HCEC 1CT (cell line): ENCODE measurements at regions not wholly inside any gene's neighbourhood (a gene's known extent, or its start where the extent isn't known, plus 50 kb on each side); places are given as distances from the start of the nearest gene placed in this dataset.
"Not testable (repeated sequence)": the region's sequence is repeated elsewhere in the genome, so short reads cannot be mapped to it uniquely, and the experiment has no call there.

Experiments used
- DNase-seq: peaks from one replicate; pipeline ENCODE4 v3.0.0-alpha.2; 2017

DNA sequence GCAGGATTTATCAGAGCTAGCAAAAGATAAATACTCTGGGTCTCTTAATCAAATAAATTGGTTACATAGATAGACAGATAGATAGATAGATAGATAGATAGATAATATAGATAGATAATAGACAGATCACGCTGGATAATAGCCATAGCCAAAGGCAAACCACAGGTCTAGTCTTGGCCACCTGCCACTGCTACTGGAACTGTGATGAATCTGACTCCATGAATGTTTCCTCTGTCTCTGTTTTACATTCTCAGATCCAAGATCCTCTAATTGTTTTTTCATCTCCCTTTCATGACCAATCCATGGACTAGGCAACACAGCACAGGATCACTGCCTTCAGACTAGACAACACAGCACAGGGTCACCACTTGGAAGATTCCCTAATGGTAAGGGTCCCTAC is 444.7 kb upstream of the NFIA start:
- no peak for DNase-seq

DNA sequence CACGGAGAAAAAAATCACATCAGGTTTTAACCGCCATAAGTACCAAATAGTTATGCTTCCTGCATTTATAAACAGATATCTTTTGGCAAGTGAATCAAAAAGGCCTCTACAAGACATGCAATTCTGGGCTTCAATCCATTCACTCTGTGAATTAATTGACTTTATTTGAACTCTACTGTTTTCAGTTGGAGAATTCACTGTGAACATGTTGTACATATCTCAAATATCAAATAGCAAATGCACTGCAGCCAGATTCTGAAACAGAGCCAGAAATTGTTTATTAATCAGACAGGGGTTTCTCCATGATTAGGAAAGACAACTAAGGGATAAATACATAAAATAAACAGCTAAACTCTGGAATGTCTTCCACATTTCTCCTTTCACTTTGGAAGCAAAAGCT is 445.4 kb upstream of the NFIA start:
- DNase-seq, result no peak

DNA sequence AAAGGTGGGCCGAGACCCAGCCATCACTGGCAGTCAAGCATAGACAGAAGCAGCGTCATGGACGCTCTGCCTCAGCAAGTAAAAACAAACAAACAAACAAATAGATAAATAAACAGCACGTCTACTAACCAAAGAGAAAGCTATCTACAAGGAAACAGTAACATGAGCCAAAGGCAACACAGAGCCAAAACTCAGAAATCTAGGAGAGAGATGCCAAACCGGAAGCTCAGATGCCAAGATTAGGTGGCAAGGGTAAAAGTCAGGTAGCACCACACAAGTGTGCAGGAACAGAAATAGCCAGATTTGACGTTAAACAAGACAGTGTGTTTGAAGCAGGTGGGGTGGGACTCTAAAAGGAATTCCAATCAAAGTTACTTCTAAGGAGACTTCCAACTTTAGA is 448.3 kb upstream of the NFIA start:
- no peak for DNase-seq

DNA sequence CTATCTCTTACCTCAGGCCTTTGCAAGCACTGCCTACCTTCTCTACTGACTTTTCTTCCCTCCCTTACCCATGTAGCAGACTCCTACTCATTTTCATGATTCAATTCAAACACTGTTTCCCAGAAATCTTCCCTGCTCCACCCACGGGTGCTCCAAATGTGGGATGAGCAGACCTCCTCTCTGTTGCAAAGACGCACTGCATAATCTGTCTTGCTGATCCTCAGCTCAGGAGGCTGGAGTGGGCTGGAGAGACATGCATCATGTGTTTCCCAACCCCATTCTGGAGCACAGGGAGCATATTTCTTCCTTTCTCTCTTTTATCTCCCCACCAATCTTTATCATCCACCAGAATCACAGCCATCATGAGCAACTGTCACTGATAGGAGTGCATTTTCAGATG is 459.9 kb upstream of the NFIA start:
- no peak for DNase-seq

DNA sequence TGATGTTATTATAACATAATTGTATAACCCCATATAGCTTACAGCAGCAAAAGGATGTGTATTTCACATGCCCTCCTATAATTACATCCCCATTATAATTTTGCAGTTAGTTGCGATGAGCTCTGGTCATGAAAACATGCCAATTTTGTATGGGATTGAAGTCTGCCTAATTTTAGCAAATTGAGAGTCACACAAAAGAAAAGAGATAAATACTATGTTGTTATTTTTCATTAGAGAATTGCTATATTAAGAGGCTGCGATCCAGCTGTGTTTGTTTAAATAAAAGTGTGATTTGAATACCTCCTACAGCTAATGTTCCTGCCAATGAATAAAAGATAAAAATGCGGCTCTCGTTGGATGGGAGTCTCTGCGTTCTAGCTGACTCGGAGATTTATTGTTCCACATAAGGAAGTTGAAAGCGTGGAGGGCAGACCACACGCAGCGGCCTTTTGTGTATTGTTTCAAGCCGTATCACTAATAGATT is 461.0 kb upstream of the NFIA start:
- DNase-seq, result no peak

DNA sequence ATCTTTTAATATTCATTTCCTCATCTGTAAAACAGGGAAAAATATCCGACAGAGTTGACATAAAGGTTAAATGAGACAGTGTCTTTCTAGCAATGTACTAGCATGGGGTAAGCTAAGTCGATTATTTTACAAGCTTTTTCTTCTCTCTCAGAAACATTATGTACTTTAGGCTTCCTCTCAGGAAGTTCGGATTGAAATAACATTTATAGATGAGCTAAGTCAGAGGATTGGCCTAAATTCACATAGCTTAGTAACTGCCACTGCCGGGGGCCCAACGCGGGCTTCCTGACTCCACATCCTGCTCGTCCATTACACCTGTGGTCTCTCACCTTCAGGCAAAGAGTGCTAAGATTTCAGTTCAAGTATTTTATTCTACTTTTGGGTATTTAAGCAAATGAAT is 462.3 kb upstream of the NFIA start:
- DNase-seq, result no peak

DNA sequence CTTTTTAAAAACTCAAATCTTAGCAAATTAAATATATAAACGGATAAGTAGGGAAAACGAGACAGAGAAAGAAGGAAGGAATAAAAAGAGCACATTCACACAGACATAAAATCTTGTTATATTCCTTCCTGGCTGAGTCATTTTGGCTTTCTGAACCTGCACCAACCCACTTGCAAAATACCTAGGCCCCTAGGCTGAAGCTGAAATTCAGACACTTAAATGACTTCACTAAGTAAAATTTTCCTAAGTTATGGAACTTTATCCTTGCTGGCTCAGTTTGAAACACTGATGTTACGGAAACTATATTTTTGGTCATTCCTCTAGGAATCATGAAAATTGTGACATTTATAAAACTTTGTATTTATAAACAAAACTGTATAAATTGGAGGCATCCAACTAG is 462.8 kb upstream of the NFIA start:
- no peak for DNase-seq

DNA sequence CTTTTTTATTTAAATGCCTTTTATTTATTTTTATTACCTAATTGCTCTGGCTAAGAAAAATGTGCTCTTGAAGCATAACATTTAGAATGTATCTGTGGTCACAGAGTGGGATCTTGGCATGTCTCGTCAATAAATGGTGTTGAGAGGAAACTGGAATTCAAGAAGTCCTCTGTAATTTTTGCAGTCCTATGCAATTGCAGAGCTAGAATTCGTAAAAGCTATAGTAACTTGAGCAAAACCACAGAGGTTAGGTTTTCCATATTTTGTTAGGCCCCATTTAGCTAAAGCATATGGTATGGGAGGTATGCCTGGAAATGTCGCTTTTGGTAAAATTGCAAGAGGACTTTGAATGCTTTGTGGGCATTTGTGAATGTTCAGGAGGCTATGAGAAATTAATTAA is 466.7 kb upstream of the NFIA start:
- DNase-seq, result no peak

DNA sequence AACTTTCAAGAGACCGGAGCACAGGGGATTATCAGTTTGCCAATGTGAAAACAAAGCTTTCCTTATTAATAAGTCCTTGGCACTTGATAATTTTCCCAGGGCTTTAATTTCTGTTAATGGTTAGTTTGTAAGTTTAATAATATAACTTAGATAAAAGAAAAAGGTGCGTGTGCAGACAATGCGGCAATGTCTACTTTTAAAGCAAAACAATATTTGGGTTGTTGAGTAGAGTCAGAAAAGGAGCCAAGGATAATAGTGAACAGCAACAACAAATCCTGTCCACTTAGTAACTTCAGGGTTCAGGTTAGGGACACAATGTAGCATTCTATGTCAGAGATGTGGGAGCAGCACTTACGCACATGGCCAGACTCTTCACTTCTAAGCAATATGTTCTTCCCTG is 469.6 kb upstream of the NFIA start:
- DNase-seq, result no peak

DNA sequence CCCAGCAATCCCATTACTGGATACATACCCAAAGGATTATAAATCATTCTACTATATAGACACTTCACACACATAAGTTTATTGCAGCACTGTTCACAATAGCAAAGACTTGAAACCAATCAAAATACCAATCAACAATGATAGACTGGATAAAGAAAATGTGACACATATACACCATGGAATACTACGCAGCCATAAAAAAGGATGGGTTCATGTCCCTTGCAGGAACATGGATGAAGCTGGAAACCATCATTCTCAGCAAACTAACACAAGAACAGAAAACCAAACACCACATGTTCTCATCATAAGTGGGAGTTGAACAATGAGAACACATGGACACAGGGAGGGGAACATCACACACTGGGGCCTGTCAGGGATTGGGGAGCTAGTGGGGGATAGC is 475.4 kb upstream of the NFIA start:
- not testable (repeated sequence) for DNase-seq

DNA sequence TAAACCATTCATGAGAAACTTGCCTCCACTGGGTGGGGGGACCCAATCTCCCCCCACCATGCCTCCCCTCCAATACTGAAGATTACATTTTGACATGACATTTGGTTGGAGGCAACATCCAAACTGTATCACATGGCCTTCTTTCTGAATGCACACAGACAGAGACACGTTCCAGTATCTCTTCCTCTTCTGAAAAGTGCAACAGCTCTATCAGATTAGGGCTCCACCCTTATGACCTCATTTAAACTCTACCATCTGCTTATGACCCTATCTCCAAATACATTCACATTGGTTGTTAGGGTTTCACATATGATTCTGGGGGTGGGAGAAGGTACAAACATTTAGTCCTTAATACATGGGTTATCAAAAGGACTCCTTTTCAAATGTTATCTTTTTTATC is 481.8 kb upstream of the NFIA start:
- DNase-seq, result no peak

DNA sequence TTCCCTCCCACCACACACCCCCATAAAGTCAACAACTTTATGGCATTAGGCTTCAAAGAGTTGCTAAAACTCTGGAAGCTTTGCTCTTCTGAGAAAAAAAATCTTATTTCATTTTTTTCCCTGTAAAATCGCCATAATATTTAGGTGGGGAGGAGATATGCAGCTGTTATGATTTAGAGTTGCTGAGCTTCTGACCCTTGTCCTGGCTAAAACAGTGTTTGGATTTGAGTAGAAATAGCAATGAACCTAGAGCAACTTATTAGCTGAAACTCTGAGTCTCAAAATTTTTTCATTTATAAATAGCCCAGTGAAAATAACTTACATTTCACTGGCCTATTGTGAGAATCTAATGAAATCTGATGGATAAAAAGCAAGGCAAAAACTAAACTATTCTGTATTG is 482.8 kb upstream of the NFIA start:
- DNase-seq, result no peak

DNA sequence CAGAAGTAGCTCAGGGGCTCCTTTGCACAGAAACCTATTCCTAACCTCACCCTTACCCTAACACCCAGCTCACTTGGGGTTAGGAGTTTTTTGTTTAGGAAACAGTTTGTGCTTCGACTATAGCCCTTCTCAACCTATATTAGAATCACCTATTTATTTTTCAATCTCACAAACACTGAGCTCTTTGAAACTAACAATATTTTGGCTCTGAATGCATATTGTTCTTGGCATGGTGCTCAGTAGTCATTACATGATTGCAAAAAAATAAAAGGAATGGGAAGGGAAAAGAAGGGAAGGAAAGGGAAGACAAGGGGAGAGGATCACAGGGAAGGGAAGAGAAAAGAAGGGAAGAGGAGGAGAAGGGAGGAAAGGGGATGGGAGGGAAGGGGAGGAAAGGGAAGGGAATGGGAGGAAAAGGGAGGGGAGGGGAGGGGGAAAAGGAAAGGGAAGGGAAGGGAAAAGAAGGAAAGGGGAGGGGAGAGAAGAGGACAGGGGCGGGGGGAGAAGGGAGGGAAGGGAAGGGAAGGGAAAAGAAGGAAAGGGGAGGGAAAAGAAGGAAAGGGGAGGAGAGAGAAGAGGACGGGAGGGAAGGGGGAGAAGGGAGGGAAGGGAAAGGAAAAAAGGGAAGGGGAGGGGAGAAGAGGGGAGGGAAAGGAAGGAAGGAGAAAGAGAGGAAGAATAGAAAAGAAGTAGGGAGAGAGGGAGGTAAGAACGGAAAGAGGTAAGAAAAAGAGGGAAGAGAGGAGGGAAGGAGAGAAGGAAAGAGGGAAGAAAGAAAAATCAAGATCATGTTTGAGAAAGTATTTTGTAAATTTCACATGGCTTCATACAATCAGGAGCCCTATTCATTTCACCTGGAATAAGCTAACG is 484.1 kb upstream of the NFIA start:
- DNase-seq, result no peak

DNA sequence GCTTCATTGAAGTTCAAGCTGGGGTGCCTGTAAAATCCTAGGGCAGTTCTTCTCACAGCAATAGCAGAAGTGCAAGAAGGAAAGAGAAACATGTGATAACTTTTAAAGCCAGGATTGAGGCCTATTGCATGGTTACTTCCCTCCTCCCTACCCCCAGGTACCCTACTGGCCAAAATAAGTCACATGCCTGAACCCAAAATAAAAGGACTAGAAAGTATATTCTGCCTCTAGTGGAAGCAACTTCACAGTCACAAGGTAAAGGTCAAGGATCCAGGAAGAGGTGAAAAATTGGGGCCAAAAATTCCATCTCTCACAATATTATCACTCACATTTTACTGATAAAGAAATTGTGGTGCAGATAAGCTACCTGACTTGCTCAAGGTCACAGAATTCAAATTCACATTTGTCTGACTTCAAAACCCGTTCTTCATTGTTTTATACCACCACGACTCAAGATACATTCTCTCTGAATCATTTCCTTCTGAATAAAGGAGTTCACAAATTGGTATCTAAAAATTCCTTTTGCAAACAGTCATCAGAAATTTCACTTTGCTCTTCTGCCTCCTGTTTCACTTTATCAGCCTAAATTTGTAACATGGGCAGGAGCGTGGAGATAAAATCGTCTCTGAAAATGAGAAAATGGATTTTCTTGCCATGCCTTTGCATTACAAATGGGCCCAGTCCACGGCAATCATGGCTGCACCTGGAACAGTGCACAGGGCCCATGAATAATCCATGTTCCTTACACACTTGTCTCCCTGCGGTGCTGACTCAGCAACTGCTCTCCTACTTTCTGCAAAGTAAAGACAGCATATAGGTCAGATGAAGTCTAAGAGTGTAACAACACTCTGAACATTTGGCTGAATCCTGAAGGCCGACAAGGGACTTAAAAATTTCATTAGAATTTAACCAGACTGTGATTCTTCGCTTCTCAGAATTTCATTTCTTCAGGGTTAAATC is 485.3 kb upstream of the NFIA start:
- DNase-seq, result no peak

DNA sequence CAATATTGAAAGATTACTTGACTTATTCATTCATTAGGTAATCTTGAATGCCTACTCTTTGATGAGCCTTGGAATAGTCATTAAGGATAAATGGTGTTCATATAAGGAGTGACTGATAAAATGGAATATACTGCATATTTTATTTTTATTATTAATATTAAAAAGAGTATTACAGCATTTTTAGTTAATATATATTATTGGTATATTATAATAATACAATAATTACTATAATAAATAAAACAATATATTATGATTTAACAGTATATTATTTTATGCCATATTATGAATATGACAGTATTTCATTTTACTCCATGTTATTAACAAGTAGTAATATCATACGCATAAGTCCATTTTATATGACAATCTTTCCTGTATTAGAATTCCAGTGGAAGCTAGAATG is 490.8 kb upstream of the NFIA start:
- DNase-seq, result no peak

DNA sequence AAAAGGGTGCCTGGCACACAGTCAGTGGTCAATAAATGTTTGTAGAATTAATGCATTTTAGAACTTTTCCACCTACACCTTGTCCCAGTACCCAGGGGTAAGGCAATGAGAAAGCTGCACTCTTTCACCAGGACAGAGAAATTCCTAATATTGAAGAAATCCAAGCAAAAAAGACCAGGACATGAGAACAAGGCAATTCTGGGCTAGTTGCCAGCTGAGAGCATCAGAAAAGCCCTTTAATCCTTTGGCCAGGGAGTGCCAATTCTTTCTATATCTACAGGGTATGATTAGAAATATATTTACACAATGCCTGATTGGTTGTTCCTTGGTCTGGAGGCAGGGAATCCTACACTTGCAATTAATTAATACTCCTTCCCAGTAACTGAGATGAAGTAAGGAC is 492.4 kb upstream of the NFIA start:
- DNase-seq, result no peak

DNA sequence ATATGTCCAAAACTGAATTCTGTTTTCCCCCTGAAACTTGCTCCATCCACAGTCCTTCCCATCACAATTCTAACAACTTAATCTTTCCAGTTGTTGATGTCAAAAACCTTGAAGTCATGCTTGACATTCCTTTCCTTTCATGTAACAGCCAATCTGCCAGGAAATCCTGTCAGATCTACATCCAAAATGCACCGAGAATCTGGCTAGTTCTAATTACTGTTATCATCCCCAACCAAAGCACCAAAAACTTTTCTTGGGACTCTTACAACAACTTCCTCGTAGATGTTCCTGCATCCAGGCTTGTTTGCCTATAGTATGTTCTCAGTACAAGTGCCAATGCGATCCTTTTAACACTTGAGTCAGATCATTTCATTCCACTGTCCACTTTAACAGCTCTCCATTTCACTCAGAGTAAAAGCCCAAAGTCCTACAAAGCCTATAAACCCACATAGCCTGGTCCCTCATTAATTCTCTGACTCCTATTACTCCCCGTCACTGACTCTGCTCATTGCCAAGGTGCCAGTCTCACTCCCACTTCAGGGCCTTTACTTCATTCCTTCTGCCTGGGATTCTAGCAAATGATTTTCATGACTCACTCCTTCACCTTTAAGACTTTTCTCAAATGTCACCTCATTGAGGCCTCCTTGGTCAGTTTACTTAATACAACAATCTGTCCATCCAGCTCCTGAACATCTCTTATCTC is 493.2 kb upstream of the NFIA start:
- DNase-seq, result no peak

DNA sequence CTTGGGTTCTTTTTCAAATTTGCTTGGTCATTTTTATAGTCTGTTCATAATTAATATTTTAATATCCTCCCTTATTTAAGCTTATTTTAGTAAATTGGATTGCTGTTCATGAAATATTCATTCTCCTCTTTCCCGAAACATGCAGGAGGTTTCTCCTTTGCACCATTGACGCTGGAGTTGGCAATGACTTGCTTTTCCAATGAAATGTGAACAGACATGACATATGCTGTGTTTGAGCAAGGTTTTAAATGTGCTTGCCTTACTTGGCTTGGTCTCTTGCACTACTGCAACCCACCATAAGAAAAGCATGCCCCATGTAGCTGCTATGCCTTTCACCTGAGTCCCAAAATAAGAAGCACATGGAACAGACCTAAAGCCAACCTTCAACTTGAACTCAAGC is 498.0 kb upstream of the NFIA start:
- DNase-seq, result no peak

DNA sequence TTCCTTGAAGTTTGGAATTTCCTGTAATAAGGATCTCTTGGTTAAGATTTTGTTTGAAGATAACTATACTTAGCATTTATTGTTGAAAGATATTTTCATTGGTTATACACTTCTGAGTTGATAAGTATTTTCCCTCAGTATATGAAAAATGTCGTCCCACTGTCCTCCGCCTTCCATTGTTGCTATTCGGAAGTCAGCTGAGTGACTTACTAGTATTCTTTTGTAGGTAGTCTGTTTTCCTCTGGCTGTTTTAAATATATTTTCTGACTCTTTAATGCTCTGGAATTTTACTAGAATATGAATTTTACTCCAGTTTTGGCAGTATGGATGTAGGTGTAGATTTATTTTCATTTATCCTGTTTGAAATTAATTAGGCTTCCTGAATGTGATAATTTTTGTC is 498.7 kb upstream of the NFIA start:
- DNase-seq, result no peak

DNA sequence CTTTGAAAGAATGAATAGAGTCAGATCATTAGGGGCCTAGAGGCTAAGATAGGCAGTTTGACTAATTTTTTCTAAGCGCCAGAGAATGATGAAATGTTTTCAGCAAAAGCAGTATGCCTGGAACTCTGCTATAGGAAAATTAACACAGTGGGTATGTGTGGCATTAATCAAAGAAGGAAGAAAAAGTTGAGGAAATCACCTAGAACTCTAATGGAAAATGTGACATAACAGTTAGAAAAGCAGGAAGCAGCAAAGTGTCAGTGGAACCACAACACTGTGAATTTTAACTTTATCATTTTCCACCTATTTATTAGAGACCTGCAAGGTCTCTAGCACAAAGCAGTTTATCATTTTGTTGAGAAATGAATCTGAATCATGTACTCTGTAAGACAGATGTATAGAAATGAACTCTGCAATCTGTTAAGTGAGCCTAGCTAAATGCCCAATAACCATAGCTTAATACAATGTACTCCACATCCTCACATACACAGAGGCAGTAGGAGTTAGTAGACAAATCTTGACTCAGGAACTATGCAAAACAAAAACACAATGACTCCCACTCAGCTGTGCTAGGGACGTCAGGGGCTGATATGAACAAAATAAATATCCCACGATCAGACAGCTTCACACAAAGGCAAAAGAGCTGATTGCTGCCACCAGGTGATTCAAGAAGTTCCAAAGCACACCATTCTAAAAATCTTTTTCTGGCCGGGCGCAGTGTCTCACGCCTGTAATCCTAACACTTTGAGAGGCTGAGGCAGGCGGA is 500.7 kb upstream of the NFIA start:
- no peak for DNase-seq

DNA sequence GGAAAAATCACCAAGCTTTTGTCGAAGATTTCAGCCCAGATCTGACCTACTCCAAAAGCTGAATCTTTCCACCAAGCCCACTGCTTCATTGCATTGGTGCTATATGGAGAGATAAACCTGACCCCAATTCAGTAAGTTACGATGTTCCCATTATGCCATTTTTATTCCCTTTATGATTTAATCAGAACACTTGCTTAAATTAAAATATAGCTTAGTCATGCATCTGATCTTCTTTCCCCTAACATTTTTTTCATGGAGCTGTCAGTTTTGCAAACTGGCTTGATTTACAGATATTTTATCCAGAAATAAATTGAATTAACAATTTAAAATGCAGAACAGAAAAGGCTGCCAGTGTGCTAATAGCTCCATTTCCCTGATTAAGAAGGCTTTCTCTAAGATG is 503.5 kb upstream of the C1orf87 start:
- DNase-seq, result no peak

DNA sequence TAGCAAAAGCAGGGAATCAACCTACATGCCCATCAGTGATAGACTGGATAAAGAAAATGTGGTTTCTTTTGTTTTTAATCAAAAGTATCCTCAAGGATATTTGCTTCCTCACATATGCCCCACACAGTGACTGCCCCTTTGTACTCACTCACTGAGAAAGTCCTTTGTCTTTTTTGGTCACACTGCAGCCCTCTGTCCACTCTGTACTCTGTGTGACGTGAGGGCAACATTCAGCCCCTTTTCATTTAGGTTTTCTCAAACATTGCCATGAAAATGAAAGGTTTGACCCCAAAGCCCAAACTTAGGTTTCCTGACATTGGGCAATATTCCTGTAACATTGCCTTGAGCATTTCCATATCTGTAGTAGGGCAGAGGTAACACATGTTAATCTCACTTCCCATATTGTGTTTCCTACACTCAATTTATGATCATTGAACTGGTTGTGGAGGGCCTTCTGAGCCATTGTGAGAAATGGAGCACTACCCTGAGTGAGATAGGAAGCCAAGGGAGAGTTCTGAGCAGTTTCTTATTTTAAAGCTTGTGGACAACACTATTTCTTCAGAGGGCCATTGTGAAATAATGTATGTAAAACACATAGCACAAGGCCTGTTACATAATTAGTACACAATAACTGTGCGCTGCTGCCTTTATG is 501.9 kb upstream of the C1orf87 start:
- no peak for DNase-seq
